HCT116 (cell line): ENCODE measurements at regions not wholly inside any gene's neighbourhood (a gene's known extent, or its start where the extent isn't known, plus 50 kb on each side); places are given as distances from the start of the nearest gene placed in this dataset.

Experiments
- ATAC-seq: fragments of 200-7000 bp; cut with Tn5 transposase; 2 replicates; pipeline ENCODE4 v1.9.1; 2020; ENCODE audit warnings: mild to moderate bottlenecking, moderate library complexity
- BruUV-seq: library from RNA; stranded (reverse); fragments of 400-500 nt; replicated peaks from 2 replicates; lab custom pipeline; 2021; lab: Mats Ljungman, UMichigan
- CTCF ChIA-PET: fragments of 300-600 bp; sonication (Branson Sonifier 250); formaldehyde crosslinking; loops from one replicate; lab custom pipeline; 2021; ENCODE audit warnings: antibody characterized with exemption; lab: Charles Lee
- POLR2A ChIA-PET: fragments of 300-600, 350-600 bp; sonication (Branson Sonifier 250); formaldehyde crosslinking; loops from one replicate; lab custom pipeline; 2021; ENCODE audit warnings: antibody characterized with exemption; lab: Charles Lee
- RAD21 ChIA-PET, 2 experiments: fragments of 300-600 bp; sonication (Branson Sonifier 250); formaldehyde crosslinking; loops; one replicate each; lab custom pipeline; 2023; ENCODE audit warnings: low total read pairs in 2 of 2; ENCODE audit not compliant: uncharacterized antibody in 2 of 2, unreplicated experiment in 2 of 2, low non-redundant PET in 1 of 2; lab: Charles Lee
- DNase-seq: peaks from one replicate; pipeline ENCODE4 v3.0.0-alpha.2; 2010; ENCODE audit warnings: low read depth, low spot score
- H2AFZ ChIP-seq: fragments of 200-600 bp; shearing (Covaris generic), sonication (generic); 2 replicates; pipeline ENCODE4 v1.6.1; 2017; ENCODE audit warnings: low read depth, mixed run types, mixed read lengths, antibody characterized with exemption, low read length; ENCODE audit not compliant: poor library complexity, severe bottlenecking
- H3K27ac ChIP-seq: 2 replicates; pipeline ENCODE4 v1.5.1; 2012; ENCODE audit warnings: low read depth, low read length
- H3K27me3 ChIP-seq: fragments of 200-600 bp; sonication (generic); 2 replicates; pipeline ENCODE4 v1.6.1; 2016; ENCODE audit warnings: mixed run types, low read length, mixed read lengths; ENCODE audit not compliant: insufficient read depth
- H3K36me3 ChIP-seq, 2 experiments: fragments of 200-500 bp in 1 of 2; fragments of 200-600 bp in 1 of 2; sonication (Bioruptor generic) in 1 of 2; sonication (generic) in 1 of 2; 2 replicates each; pipeline versions ENCODE4 v1.5.1 to v1.6.1; 2014 to 2016; ENCODE audit warnings: low read length in 2 of 2, inconsistent platforms in 1 of 2, mixed read lengths in 1 of 2, mixed run types in 1 of 2; ENCODE audit not compliant: insufficient read depth in 2 of 2, control insufficient read depth in 1 of 2
- H3K4me1 ChIP-seq, 2 experiments: fragments of 200-600 bp in 1 of 2; sonication (generic) in 1 of 2; 2 replicates each; pipeline versions ENCODE4 v1.5.1 to v1.6.1; 2012 to 2017; ENCODE audit warnings: low read length in 2 of 2, inconsistent platforms in 1 of 2, mild to moderate bottlenecking in 1 of 2, mixed read lengths in 1 of 2, mixed run types in 1 of 2, moderate library complexity in 1 of 2; ENCODE audit not compliant: insufficient read depth in 2 of 2, control insufficient read depth in 1 of 2
- H3K4me2 ChIP-seq: fragments of 200-600 bp; sonication (generic); 2 replicates; pipeline ENCODE4 v1.6.1; 2017; ENCODE audit warnings: mixed run types, low read length, mixed read lengths
- H3K4me3 ChIP-seq, 2 experiments: fragments of 200-600 bp in 1 of 2; sonication (generic) in 1 of 2; replicated peaks in 1 of 2; 2 replicates each; pipeline ENCODE4 v1.5.1; 2011 to 2016; ENCODE audit warnings: low read length in 2 of 2, control low read depth in 1 of 2, low read depth in 1 of 2, mild to moderate bottlenecking in 1 of 2, mixed read lengths in 1 of 2, mixed run types in 1 of 2
- H3K79me2 ChIP-seq: fragments of 200-600 bp; sonication (generic); 2 replicates; pipeline ENCODE4 v1.6.1; 2017; ENCODE audit warnings: mild to moderate bottlenecking, mixed run types, low read length, moderate library complexity, mixed read lengths; ENCODE audit not compliant: insufficient read depth
- H3K9ac ChIP-seq: fragments of 200-600 bp; sonication (generic); 2 replicates; pipeline ENCODE4 v1.6.1; 2016; ENCODE audit warnings: low read length, mixed read lengths
- H3K9me2 ChIP-seq: fragments of 200-600 bp; sonication (generic), shearing (Covaris generic); 2 replicates; pipeline ENCODE4 v1.6.1; 2017; ENCODE audit warnings: mixed run types, mild to moderate bottlenecking, moderate library complexity; ENCODE audit not compliant: insufficient read depth
- H3K9me3 ChIP-seq, 2 experiments: fragments of 200-500 bp in 1 of 2; fragments of 200-600 bp in 1 of 2; sonication (Bioruptor generic) in 1 of 2; sonication (generic) in 1 of 2; 2 replicates each; pipeline ENCODE4 v1.6.1; 2014 to 2017; ENCODE audit warnings: low read length in 2 of 2, mixed read lengths in 2 of 2, inconsistent platforms in 1 of 2, low read depth in 1 of 2, mild to moderate bottlenecking in 1 of 2, mixed run types in 1 of 2, moderate library complexity in 1 of 2; ENCODE audit not compliant: control insufficient read depth in 1 of 2, insufficient read depth in 1 of 2
- H4K20me1 ChIP-seq: fragments of 200-600 bp; sonication (generic), shearing (Covaris generic); 2 replicates; pipeline ENCODE4 v1.6.1; 2017; ENCODE audit warnings: mixed run types, mild to moderate bottlenecking, moderate library complexity; ENCODE audit not compliant: insufficient read depth
- CBX3 ChIP-seq: IDR thresholded peaks from 2 replicates; pipeline ENCODE4 v1.6.1; 2012; ENCODE audit warnings: low read depth
- CEBPB ChIP-seq: IDR thresholded peaks from 2 replicates; pipeline ENCODE4 v1.6.1; 2012; ENCODE audit warnings: low read depth
- ELF1 ChIP-seq: IDR thresholded peaks from 2 replicates; pipeline ENCODE4 v1.6.1; 2012; ENCODE audit warnings: low read depth, borderline replicate concordance
- EZH2 ChIP-seq: fragments of 200-600 bp; sonication (generic); IDR thresholded peaks from 2 replicates; pipeline ENCODE4 v1.6.1; 2017; ENCODE audit warnings: antibody characterized with exemption, mixed run types
- EZH2phosphoT487 ChIP-seq: fragments of 200-600 bp; IDR thresholded peaks from 2 replicates; pipeline ENCODE4 v1.6.1; 2018; ENCODE audit warnings: antibody characterized with exemption, borderline replicate concordance
- FOSL1 ChIP-seq: IDR thresholded peaks from 2 replicates; pipeline ENCODE4 v1.6.1; 2012; ENCODE audit warnings: low read depth
- JUND ChIP-seq: IDR thresholded peaks from 2 replicates; pipeline ENCODE4 v1.6.1; 2012
- POLR2A ChIP-seq: IDR thresholded peaks from 2 replicates; pipeline ENCODE4 v1.7.0; 2011; ENCODE audit warnings: borderline replicate concordance; ENCODE audit not compliant: insufficient read depth, insufficient read length; ENCODE audit errors: extremely low read depth
- RAD21 ChIP-seq: IDR thresholded peaks from 2 replicates; pipeline ENCODE4 v1.6.1; 2012; ENCODE audit warnings: low read depth, mild to moderate bottlenecking
- SP1 ChIP-seq: IDR thresholded peaks from 2 replicates; pipeline ENCODE4 v1.6.1; 2012; ENCODE audit warnings: low read depth
- SRF ChIP-seq: IDR thresholded peaks from 2 replicates; pipeline ENCODE4 v1.6.1; 2012; ENCODE audit warnings: low read depth
- TCF7L2 ChIP-seq: IDR thresholded peaks from 2 replicates; pipeline ENCODE4 v1.7.0; 2011; ENCODE audit warnings: borderline replicate concordance, inconsistent platforms; ENCODE audit not compliant: insufficient read depth, insufficient read length; ENCODE audit errors: extremely low read depth
- ZFX ChIP-seq: fragments of 450-650 bp; IDR thresholded peaks from 2 replicates; pipeline ENCODE4 v1.6.1; 2017
- ZNF274 ChIP-seq: fragments of 200-500 bp; sonication (Bioruptor generic); IDR thresholded peaks from 2 replicates; pipeline ENCODE4 v1.6.1; 2014; ENCODE audit warnings: mild to moderate bottlenecking, low read depth, low read length, inconsistent platforms
- intact Hi-C: fragments of 100-400 bp; cut with micrococcal nuclease; formaldehyde crosslinking; loops from 2 replicates; pipeline ENCODE4 v1.10.0; 2022
- TF ChIP-seq, protein P1 (sequence below): IDR thresholded peaks from 2 replicates; pipeline ENCODE4 v1.6.1; 2012
- TF ChIP-seq, protein P2 (sequence below): IDR thresholded peaks from 2 replicates; pipeline ENCODE4 v1.6.1; 2012
- TF ChIP-seq, protein P3 (sequence below): IDR thresholded peaks from 2 replicates; pipeline ENCODE4 v1.6.1; 2012; ENCODE audit warnings: low read depth
- TF ChIP-seq, protein P4 (sequence below): IDR thresholded peaks from 2 replicates; pipeline ENCODE4 v1.6.1; 2011; ENCODE audit warnings: mild to moderate bottlenecking, low read length, moderate library complexity; ENCODE audit not compliant: insufficient replicate concordance; ENCODE audit errors: extremely low read depth
- TF ChIP-seq, protein P5 (sequence below), 3 experiments: fragments of 200-600 bp in 1 of 3; sonication (generic) in 1 of 3; IDR thresholded peaks in 2 of 3; conservative IDR thresholded peaks in 1 of 3; 2 replicates each; pipeline ENCODE4 v1.5.1; 2012 to 2017; ENCODE audit warnings: low read depth in 2 of 3, low read length in 2 of 3, antibody characterized with exemption in 1 of 3, borderline replicate concordance in 1 of 3, control low read depth in 1 of 3, mild to moderate bottlenecking in 1 of 3, mixed read lengths in 1 of 3, mixed run types in 1 of 3, moderate library complexity in 1 of 3; ENCODE audit not compliant: insufficient read depth in 1 of 3

DNA sequence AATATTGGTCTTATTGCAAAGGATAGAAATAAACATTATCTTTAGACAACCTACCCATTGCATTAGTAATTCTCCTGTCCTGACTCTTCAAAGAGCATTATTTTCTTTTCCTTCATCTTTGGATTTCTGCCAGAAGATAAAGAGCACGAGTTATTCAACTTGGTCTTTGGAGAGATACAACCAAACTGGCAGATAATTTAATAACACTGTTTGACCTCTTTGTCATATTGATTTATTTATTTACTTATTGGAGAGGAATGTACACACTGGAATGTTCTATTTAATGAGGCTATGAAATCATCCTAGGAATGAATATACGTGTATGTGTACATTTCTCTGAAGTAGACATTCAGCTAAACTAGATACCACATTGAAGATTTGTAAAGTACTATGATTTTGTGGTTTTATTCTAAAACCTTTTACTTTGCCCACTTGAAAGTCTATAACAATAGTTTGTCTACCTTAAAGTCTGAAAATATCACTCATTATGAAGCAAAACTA is 462.1 kb downstream of the C3orf38 start (continued):
- TF ChIP-seq, protein P1, sequence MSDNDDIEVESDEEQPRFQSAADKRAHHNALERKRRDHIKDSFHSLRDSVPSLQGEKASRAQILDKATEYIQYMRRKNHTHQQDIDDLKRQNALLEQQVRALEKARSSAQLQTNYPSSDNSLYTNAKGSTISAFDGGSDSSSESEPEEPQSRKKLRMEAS, result no peak
- TF ChIP-seq ZFX (no peak), SRF (no peak), FOSL1 (no peak), TCF7L2 (no peak), ELF1 (no peak), CEBPB (no peak), SP1 (no peak)
- TF ChIP-seq, protein P2, sequence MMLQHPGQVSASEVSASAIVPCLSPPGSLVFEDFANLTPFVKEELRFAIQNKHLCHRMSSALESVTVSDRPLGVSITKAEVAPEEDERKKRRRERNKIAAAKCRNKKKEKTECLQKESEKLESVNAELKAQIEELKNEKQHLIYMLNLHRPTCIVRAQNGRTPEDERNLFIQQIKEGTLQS, result no peak

DNA sequence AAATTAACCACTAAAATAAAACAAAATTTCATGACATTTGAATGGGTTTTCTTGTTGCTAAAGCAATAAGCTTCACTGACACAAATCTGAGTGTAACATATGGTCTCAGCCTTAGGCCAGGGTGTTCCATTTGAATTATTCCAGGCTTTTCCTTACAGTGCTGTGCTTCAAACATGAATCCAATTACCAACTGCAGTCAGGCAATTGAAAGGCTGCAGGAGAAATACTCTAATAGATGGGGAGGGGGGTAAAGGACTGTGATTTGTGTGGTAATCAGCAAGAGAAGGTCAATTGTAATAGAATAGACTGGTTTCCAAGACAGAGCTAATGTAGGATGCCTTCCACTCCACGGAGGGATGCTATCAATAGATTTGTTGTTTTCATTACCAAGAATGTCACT is 466.7 kb downstream of the C3orf38 start:
- ATAC-seq (no peak), DNase-seq (no peak)
- Histone ChIP-seq H3K36me3 (no peaks in the 10 kb centered on the region), H3K27ac (no peak overlapping the region), H3K79me2 (no peaks in the 10 kb centered on the region), H3K4me2 (no peak overlapping the region), H3K9ac (no peak overlapping the region), H3K27me3 (no peaks in the 10 kb centered on the region), H3K4me3 (no peak overlapping the region), H2AFZ (no peak overlapping the region), H3K9me3 (peaks cover 8 to 26% of the 10 kb centered on the region in 2 experiments; a peak in 2 of 4 replicates), H3K4me1 (no peaks in the 10 kb centered on the region), H3K9me2 (no peaks in the 10 kb centered on the region), H4K20me1 (no peaks in the 10 kb centered on the region)
- ChIA-PET RAD21 (no interaction called here), POLR2A (no interaction called here), CTCF (no interaction called here)
- intact Hi-C loops, result no loop called here
- BruUV-seq, result no TSS peak
- TF ChIP-seq, protein P3, sequence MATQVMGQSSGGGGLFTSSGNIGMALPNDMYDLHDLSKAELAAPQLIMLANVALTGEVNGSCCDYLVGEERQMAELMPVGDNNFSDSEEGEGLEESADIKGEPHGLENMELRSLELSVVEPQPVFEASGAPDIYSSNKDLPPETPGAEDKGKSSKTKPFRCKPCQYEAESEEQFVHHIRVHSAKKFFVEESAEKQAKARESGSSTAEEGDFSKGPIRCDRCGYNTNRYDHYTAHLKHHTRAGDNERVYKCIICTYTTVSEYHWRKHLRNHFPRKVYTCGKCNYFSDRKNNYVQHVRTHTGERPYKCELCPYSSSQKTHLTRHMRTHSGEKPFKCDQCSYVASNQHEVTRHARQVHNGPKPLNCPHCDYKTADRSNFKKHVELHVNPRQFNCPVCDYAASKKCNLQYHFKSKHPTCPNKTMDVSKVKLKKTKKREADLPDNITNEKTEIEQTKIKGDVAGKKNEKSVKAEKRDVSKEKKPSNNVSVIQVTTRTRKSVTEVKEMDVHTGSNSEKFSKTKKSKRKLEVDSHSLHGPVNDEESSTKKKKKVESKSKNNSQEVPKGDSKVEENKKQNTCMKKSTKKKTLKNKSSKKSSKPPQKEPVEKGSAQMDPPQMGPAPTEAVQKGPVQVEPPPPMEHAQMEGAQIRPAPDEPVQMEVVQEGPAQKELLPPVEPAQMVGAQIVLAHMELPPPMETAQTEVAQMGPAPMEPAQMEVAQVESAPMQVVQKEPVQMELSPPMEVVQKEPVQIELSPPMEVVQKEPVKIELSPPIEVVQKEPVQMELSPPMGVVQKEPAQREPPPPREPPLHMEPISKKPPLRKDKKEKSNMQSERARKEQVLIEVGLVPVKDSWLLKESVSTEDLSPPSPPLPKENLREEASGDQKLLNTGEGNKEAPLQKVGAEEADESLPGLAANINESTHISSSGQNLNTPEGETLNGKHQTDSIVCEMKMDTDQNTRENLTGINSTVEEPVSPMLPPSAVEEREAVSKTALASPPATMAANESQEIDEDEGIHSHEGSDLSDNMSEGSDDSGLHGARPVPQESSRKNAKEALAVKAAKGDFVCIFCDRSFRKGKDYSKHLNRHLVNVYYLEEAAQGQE, result no peak
- TF ChIP-seq CBX3 (no peak), RAD21 (no peak), JUND (no peak), TCF7L2 (no peak), SRF (no peak), POLR2A (no peak), EZH2phosphoT487 (no peak), CEBPB (no peak), ZNF274 (no peak), ELF1 (no peak), EZH2 (no peak)
- TF ChIP-seq, protein P4, sequence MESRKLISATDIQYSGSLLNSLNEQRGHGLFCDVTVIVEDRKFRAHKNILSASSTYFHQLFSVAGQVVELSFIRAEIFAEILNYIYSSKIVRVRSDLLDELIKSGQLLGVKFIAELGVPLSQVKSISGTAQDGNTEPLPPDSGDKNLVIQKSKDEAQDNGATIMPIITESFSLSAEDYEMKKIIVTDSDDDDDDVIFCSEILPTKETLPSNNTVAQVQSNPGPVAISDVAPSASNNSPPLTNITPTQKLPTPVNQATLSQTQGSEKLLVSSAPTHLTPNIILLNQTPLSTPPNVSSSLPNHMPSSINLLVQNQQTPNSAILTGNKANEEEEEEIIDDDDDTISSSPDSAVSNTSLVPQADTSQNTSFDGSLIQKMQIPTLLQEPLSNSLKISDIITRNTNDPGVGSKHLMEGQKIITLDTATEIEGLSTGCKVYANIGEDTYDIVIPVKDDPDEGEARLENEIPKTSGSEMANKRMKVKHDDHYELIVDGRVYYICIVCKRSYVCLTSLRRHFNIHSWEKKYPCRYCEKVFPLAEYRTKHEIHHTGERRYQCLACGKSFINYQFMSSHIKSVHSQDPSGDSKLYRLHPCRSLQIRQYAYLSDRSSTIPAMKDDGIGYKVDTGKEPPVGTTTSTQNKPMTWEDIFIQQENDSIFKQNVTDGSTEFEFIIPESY, result no peak
- TF ChIP-seq, protein P5, sequence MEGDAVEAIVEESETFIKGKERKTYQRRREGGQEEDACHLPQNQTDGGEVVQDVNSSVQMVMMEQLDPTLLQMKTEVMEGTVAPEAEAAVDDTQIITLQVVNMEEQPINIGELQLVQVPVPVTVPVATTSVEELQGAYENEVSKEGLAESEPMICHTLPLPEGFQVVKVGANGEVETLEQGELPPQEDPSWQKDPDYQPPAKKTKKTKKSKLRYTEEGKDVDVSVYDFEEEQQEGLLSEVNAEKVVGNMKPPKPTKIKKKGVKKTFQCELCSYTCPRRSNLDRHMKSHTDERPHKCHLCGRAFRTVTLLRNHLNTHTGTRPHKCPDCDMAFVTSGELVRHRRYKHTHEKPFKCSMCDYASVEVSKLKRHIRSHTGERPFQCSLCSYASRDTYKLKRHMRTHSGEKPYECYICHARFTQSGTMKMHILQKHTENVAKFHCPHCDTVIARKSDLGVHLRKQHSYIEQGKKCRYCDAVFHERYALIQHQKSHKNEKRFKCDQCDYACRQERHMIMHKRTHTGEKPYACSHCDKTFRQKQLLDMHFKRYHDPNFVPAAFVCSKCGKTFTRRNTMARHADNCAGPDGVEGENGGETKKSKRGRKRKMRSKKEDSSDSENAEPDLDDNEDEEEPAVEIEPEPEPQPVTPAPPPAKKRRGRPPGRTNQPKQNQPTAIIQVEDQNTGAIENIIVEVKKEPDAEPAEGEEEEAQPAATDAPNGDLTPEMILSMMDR (IDR thresholded peaks at IDR 0.05 in 2 of 3, conservative IDR thresholded peaks at IDR 0.05 in 1 of 3; ENCODE audit: borderline replicate concordance in 1 of 3, insufficient read depth in 1 of 3, low read depth in 2 of 3, low read length in 2 of 3), result no peak
